LNCaP clone FGC (cell line): ENCODE measurements at regions not wholly inside any gene's neighbourhood (a gene's known extent, or its start where the extent isn't known, plus 50 kb on each side); places are given as distances from the start of the nearest gene placed in this dataset.
"Not testable (repeated sequence)": the region's sequence is repeated elsewhere in the genome, so short reads cannot be mapped to it uniquely, and the experiment has no call there.

Source experiments
- DNase-seq: peaks from one replicate; pipeline ENCODE4 v3.0.0-alpha.2; 2011; ENCODE audit warnings: low read depth
- H3K4me3 ChIP-seq: 2 replicates; pipeline ENCODE4 v1.5.1; 2011; ENCODE audit warnings: mild to moderate bottlenecking, low read depth, low read length, control low read depth
- TF ChIP-seq, protein P1 (sequence below): IDR thresholded peaks from 2 replicates; pipeline ENCODE4 v1.5.1; 2012; ENCODE audit warnings: mild to moderate bottlenecking; ENCODE audit not compliant: control insufficient read depth, insufficient read depth; ENCODE audit errors: extremely low read depth

DNA sequence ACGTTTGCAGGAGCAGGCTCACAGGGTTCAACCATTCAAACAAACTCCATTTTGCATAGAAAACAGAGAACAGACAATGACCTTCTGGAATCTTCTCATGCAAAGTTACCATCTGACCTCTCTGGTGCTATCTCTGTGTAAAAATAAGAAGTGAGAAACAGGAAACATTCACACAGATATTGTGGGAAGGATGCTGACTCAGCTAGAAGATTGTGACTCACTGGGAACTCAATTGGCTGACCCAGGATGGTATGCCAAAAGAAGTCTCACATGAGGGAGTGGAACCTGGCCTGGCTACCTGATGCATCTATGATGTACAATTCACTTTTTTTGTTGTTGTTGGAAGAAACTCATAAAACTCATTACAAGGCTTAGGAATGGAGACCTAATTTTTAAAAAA lies 61.1 kb upstream of the TBX18 start:
- DNase-seq = no peak
- TF ChIP-seq, protein P1, sequence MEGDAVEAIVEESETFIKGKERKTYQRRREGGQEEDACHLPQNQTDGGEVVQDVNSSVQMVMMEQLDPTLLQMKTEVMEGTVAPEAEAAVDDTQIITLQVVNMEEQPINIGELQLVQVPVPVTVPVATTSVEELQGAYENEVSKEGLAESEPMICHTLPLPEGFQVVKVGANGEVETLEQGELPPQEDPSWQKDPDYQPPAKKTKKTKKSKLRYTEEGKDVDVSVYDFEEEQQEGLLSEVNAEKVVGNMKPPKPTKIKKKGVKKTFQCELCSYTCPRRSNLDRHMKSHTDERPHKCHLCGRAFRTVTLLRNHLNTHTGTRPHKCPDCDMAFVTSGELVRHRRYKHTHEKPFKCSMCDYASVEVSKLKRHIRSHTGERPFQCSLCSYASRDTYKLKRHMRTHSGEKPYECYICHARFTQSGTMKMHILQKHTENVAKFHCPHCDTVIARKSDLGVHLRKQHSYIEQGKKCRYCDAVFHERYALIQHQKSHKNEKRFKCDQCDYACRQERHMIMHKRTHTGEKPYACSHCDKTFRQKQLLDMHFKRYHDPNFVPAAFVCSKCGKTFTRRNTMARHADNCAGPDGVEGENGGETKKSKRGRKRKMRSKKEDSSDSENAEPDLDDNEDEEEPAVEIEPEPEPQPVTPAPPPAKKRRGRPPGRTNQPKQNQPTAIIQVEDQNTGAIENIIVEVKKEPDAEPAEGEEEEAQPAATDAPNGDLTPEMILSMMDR = no peak
- H3K4me3 ChIP-seq = no peak overlapping the region

GRCh38 chr6:84821314-84821713 lies 56.9 kb upstream of the TBX18 start:
- H3K4me3 ChIP-seq, DNase-seq: not testable (repeated sequence)

- DNase-seq = no peak
- TF ChIP-seq, protein P1 = no peak
- no peak overlapping the region for H3K4me3 ChIP-seq
Observed at GRCh38 chr6:84816741-84817140, 52.3 kb upstream of the TBX18 start.

DNA sequence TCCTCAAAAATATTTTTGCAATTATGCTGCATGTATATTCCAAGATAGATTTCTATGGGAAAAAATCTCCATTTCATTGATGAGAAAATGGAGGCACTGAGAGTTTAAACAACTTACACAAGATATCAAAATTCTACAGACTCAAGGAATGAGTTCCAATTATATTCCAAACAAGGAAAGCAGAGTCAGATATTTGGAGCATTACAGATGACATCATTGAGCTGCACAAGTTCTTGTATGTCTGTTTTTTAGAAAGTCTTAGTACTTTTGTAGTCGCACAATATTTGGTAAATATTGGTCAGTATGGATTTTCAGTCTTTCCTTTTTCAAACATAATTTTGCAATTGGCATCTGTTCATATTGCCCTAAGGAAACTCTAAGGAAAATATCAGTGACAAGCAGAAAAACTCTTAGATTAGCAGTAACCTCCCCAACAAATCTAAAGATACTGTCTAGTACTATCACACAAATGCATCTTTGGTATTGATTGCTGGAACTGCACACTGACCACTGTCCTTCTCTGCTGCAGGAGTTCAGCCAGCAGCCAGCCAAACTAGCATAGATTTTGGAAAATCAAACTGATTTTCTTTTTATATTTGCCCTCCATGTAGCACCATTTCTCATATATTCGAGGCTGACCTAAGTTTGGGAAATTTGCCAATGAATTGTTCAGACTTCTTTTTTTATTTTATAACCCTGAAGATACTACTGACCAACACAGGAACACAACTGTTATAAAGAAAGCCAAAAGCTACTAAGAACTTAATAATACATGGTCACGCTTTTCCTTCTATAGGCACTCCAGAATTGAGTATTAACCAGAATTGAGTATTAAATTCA lies 51.7 kb upstream of the TBX18 start:
- TF ChIP-seq, protein P1 = no peak

More for the DNA sequence above, 51.7 kb upstream of the TBX18 start:
- no peak overlapping the region for H3K4me3 ChIP-seq
- no peak for DNase-seq
